ENCODE measurements at regions not wholly inside any gene's neighbourhood (a gene's known extent, or its start where the extent isn't known, plus 50 kb on each side); places are given as distances from the start of the nearest gene placed in this dataset.
"Not testable (repeated sequence)": the region's sequence is repeated elsewhere in the genome, so short reads cannot be mapped to it uniquely, and the experiment has no call there.

DNA sequence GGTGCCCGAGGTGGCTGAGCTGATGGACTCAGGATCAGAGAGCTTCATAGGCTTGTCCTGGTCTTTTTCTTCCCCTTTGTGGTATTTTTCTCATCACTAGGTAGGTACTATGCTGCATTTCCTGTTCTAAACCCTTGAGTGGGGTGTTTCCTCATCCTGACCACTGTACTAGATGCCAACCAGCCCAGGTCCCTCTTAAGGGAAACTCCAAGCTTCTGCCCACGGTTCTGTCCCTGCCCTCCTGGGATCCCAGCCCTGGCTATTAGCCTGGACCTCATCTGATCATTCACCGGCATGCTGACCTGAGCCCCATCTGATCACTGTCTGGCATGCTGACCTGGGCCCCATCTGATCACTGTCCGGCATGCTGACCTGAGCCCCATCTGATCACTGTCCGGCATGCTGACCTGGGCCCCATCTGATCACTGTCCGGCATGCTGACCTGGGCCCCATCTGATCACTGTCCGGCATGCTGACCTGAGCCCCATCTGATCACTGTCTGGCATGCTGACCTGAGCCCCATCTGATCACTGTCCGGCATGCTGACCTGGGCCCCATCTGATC is 207.6 kb downstream of the NDUFA10 start:
- not testable (repeated sequence) for TF ChIP-seq TAF1 (conservative IDR thresholded peaks at IDR 0.05); HNF4G (IDR thresholded peaks at IDR 0.05); FOXA2 (IDR thresholded peaks at IDR 0.05); YY1 (IDR thresholded peaks at IDR 0.05)
- TF ChIP-seq, protein P1, sequence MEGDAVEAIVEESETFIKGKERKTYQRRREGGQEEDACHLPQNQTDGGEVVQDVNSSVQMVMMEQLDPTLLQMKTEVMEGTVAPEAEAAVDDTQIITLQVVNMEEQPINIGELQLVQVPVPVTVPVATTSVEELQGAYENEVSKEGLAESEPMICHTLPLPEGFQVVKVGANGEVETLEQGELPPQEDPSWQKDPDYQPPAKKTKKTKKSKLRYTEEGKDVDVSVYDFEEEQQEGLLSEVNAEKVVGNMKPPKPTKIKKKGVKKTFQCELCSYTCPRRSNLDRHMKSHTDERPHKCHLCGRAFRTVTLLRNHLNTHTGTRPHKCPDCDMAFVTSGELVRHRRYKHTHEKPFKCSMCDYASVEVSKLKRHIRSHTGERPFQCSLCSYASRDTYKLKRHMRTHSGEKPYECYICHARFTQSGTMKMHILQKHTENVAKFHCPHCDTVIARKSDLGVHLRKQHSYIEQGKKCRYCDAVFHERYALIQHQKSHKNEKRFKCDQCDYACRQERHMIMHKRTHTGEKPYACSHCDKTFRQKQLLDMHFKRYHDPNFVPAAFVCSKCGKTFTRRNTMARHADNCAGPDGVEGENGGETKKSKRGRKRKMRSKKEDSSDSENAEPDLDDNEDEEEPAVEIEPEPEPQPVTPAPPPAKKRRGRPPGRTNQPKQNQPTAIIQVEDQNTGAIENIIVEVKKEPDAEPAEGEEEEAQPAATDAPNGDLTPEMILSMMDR (IDR thresholded peaks at IDR 0.05; ENCODE audit: low read depth, low read length, missing input control), result not testable (repeated sequence)
- TF ChIP-seq, protein P2, sequence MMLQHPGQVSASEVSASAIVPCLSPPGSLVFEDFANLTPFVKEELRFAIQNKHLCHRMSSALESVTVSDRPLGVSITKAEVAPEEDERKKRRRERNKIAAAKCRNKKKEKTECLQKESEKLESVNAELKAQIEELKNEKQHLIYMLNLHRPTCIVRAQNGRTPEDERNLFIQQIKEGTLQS (IDR thresholded peaks at IDR 0.05), result not testable (repeated sequence)

Measured in liver (tissue), 3 donors.